Dermis microvascular lymphatic vessel endothelial cell (primary cell): ENCODE measurements at regions not wholly inside any gene's neighbourhood (a gene's known extent, or its start where the extent isn't known, plus 50 kb on each side); places are given as distances from the start of the nearest gene placed in this dataset.
"Not testable (repeated sequence)": the region's sequence is repeated elsewhere in the genome, so short reads cannot be mapped to it uniquely, and the experiment has no call there.

Experiments used
- DNase-seq, 2 donors: peaks; one replicate each; pipeline versions ENCODE4 v3.0.0 to v3.0.0-alpha.2; 2010; ENCODE audit warnings: low read depth in 2 of 2

DNA sequence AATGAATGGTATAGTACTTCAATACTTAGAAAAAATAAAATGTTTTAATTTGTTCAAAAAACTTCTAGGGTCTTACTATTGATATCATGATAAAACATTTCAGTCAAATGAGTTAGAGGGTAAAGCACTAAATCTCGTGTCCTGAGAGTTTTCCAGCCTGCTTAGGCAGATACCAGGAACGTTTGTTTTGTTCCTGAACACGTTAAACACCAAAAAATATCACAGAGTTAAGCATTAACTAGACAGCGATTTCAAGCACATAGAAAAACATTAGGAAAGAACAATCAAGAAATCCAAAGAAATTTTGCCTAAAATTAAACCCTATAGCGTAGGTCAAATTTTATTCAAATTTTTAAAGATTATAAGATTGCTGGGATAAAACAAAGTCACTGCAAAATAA is 204.6 kb upstream of the AGR3 start:
- DNase-seq = no peak

DNA sequence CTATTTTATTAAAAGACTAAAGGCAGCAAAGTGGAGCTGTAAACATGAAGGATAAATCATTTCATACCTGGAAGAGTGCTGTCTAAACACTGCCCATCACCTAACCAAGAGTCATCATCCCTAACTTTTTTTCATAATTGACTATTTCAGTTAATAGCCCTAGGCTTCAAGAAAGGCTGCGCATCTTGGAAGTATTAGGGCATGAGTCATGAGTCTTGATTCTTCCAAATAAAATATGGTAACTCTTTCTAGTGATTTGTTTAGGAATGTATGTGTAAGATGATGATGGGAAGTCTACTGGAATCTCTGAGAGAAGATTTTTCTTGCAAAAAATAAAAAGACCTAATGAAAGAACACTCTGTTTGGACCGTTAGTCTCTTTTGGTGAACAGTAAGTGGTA is 207.7 kb upstream of the AHR start:
- no peak for DNase-seq

DNA sequence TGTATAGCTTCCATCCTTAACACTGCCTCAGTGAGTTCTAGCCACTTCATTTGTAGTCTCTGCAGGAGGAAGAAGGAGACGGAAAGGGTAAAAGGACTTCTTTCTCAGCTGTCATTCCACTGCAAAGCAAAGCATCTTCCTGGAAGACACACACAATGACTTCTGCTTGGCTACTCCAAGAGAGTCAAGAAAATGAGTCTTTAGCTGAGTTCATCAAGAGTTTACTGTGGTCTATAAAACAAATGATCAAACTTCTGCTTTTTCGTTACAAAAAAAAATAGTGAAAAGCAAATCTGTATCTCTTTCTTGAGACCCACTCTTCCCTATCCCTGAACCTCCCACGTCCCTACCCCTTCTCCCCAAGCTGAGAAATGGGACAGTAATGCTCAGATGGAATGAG is 205.0 kb upstream of the AHR start:
- no peak for DNase-seq

DNA sequence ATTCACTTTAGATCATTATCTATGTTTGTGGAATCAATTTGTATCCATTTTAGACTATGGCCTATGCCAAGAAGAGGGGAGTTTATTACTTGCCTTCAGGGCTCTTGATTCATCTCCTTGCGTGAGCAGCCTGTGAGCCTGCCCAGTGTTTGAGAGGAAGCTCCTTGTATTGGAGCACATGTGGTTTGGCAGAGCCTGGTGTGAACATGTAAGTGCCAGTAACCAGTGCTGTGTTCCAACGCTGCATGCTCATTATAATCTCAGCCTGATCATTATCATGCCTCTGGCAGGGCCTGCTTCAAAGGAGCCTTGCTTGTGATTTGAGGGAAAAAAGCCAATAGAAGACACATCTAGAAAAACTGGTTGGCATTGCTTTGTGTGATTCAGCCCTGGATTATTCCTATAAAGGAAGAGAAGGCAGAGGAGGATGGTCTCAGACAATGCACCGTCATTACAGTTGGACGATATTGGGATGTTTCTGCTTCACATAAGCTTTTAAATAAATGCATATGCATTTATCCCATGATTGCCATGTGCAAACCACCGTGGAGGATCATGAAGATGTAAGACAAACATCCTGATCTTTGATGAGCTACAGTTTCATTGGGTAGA is 203.4 kb upstream of the AHR start:
- no peak for DNase-seq

DNA sequence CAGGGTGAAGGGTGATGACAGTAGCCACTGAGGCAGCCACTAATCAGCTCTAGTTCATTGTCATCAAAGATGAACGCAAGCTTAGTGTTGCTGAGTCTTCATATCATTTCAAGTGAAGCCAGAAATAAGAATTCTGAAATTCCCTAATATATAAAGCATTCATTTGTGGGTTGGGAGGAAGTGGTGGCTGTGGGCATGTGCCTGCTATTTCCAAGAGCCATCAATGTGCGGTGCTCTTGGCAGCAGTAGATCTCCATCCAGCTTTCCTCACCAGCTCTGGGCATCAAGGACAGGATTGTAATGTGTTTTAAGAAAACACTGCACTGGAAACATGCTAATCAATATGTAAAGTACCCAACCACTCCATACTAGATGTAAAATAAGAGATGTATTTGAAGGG is 202.5 kb upstream of the AHR start:
- DNase-seq = no peak

DNA sequence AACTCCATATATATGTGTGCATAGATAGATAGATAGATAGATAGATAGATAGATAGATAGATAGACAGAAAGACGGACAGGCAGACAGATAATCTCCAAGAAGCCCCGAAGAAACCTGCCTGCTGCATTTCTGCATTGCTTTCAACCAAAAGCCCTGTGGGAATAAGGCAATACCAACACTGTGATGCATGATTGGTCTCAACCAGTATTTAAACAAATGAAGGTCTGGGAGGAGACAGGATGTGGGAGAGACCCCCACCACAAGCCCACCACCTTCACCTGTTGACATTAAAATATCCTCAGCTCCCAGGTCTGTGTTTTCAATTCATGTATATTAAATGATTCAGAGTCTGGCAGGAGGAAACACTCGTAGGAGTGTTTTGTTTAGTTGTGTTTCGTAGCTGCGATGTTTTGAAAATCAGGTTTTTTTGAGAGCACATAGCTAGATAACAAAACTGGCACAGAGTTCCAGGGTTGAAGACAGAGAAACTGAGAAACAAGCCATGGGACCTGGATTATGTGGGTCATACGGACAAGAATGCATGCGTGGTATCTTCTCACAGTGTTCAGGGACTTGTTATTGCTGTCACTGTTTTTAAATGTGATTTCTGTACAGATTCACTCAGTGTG is 200.7 kb upstream of the AHR start:
- DNase-seq = no peak

DNA sequence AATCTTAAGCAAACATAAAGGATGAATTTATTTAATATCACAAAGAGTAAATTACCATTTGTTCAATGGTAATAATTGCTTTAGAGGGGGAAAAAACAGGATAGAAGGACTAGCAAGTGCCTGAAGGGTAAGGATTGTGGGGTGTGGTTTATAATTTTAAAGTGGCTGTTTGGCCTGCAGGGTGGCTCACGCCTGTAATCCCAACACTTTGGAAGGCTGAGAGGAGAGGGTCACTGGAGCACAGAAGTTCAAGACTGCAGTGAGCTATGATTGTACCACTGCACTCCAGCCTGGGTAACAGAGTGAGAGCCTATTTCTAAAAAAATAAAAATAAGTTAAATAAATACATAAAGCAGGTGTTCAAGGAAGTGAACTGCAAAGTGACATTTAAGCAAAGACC is 199.9 kb upstream of the AHR start:
- no peak for DNase-seq

DNA sequence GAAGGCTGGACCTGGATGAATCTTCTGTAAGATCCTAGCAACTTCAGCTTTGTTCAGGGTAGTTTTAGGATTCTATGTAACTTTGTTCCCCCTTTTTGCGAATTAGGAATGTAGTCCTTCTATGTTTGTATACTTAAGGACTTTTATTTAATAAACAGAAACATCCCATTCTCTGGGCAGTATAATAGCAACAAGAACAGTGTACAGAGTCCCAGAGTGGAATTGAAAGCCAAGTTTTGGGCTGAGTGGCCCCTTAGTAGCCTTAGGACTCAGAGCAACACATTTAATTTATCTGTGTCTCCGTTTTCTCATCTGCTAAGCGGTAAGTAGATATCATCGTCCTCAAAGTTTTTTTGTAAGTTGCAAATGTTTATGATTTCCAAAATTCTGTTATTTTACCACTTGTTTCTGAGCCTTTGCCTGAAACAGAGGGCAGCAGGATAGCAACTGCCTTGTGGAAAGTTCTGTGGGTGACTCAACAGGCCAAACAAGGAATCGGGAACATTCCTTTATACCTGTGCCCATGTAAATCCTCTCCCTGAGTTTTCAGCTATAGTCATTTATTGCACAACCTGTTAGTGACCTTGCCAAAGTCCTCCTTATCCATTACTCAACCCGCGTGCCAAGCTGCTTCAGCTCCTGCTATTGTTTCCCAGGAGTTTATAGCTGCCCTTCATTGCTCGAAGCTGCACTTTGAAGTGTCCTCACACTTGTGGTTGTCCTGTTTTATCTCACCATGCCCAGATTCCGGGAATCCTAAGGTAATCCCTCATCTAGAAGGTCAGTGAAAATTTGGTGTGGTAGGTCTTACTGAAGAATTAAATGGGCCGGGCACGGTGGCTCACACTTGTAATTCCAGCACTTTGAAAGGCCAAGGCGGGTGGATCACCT is 199.1 kb upstream of the AHR start:
- DNase-seq = no peak

DNA sequence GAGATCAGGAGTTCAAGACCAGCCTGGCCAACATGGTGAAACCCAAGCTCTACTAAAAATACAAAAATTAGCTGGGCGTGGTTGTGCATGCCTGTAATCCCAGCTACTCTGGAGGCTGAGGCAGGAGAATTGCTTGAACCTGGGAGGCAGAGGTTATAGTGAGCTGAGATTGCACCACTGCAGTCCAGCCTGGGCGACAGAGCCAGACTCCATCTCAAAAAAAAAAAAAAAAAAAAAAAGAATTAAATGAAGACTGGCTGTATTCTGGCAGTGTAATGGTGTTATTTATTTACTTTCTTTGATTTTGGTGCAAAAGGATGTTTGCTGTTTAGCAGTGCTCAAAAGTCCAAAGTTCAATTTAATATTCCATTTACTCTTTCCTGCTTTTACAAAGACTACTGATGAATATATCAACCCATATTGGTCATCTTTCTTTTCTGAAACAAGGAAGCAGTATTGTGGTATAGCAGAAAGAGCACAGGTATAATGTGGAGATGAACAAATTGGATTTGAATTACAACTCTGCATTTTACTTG is 198.4 kb upstream of the AHR start:
- DNase-seq = not testable (repeated sequence)

DNA sequence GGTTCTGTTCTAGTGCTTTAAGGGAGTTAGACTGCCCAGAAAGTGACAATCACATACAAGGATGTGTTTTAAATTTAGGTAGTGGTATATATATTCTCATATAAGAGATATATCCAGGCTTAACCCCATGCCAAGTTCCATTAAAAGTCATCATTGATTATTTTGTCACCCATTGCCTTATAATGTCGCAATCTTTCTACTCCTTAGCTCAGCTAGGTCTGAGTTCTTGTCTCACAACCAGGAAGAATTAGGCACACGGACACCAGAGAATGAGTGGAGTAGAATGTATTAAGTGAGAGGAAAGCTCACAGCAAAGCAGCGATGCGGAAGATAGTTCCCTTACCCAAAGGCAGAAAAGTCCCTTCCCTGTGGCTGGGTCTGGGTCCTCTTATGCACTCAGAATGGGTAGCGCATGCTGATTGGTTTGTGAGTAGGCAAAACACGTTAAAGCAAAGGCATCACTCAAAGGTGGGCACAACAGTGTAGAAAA is 197.2 kb upstream of the AHR start:
- DNase-seq = no peak

DNA sequence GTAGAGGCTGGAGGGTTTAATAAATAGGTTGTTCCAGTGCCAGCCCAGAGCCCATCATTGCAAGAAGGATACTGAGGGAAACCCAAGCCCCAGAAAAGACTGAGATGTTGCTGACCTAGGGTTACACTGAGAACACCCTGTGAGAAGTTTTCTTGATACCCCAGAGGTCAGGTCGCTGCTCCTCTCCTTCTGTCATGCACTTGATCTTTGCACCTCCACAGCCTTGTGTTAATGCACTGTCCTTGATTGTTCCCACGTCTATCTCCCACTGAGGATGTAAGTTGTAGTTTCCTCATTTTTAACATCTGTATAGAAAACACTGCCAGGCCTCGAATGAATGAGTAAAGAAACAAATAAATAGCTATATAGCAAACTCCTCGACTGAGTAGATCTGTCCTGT is 195.3 kb upstream of the AHR start:
- no peak for DNase-seq

DNA sequence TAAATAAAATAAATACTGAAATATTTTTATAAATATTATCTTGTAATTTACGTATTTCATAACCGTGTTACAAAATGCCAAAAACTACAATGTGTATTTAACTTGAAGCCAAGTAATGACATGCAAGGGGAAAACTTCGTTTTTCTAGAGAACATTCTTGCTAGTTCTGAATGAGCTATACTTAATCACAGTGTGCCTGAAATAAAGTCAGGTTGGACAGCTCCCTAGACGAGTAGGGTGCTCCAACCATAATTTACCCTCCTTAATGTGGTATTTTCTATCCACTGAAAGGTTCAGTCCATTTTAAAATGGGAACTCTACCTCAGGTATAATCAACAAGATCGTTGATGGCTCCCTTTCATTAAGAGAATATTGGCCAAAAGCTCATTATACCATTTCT is 194.5 kb upstream of the AHR start:
- DNase-seq = no peak

DNA sequence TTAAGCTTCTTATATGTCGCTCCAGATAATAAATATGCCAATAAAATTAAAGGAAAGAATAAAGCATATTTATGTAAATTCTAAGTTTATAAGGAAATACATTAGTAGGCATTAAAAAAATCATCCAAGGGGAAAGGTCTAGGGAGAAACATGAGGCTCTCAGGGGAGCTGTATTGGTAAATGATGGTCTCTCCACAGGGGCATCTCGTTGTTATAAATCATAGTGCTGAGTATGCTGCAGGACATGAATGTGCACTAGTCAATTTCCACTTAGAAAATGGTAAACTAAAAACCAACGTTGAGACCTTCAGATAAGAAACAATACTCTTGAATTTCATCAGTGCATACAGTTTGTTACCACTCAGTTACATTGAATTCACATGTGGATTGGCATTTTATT is 194.0 kb upstream of the AHR start:
- DNase-seq = no peak

DNA sequence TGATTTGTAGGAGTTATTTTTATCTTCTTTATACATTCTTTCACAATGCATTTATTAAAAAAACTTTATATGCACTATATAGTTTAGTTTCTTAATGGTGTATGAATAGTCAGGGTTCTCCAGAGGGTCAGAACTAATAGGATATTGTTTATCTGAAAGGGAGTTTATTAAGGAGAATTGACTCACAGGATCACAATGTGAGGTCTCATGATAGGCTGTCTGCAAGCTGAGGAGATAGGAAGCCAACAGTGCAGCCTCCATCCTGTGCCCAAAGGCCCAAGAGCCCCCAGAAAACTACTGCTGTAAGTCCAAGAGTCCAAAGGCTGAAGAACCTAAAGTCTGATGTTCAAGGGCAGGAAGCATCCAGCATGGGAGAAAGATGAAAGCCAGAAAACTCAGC is 192.8 kb upstream of the AHR start:
- DNase-seq = no peak

DNA sequence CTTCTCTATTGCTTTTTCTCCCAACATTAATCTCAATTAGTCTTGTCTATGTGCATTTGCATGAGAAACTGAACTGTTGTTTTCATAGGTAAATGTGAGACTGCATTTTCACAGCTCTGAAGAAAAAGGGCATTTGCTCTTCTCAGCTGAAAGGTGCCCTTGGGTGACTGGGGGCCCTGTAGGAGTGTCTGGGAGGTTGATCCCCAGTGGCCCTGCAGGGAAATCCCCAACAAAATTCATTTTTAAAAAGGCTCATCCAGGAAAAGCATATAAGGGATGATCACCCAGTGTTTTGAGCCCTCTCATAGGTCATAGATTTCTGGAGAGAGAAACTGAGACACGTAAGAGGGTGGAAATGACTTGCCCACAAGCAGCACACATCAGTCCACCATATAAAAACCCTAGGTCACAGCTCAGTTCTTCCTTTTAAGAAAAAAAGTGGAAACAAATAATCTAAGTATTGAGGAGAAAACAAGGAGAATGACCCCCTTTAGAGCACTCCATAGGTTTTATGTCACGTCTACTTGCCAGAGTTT is 190.3 kb upstream of the AHR start:
- DNase-seq = no peak

DNA sequence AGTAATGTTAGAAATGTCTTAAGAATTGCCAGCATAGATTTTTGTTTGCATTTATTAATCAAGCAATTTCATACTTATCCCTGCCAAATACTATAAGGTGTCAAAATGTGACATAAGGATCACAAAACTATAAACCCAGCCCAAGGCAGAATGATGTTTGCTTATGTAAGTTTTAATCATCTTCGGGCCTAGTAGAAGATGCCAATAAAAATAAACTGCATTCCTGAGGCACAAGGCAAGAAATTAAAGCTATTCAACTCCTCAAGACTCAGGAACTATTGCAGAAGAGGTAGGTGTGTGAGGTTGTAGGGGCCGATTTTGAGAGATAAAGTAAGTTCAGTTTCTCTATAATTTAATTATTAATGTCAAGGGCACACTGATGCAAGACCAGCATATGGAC is 189.4 kb upstream of the AHR start:
- DNase-seq = peak in 1 of 2 donors; percentile 14

DNA sequence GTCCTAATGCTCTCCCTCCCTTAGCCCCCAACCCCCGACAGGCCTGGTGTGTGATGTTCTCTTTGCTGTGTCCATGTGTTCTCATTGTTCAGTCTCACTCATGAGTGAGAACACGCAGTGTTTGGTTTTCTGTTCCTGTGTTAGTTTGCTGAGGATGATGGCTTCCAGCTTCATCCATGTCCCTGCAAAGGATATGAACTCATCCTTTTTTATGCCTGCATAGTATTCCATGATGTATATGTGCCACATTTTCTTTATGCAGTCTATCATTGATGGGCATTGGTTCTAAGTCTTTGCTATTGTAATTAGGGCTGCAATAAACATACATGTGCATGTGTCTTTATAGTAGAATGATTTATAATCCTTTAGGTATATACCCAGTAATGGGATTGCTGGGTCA is 184.7 kb upstream of the AHR start:
- DNase-seq = not testable (repeated sequence)

DNA sequence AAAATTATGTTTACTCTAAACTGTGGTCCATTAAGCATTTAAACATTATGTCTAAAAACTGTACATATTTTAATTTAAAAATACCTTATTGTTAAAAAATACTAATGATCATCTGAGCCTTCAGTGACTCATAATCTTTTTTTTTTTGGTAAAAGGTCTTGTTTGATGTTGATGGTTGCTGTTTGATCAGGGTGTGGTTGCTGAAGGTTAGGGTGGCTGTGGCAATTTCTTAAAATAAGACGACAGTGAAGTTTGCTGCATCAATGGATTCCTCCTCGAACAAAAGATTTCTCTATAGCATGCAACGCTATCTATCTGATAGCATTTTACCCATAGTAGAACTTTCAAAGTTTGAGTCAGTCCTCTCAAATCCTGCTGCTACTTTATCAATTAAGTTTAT is 180.0 kb upstream of the AHR start:
- DNase-seq = no peak

DNA sequence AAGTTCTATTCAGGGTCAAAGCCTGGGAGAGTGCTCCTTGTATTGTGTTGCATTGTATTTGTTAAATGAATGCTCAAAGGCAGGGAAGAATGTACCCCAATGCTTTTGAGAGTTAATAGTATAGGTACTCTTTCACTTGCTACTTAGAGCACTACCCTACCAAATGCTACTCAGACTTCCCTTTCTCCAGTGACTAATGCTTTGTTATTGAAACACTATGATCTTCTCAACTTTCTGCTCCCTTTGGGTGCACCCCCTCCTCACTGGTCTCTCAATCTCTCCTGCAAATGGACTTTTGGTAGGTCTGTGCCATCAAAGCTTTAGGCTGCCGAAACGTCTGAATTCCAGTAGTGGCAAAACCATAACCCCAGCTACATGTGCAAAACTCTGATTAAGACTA is 177.7 kb upstream of the AHR start:
- peak in 1 of 2 donors; percentile 8 for DNase-seq

DNA sequence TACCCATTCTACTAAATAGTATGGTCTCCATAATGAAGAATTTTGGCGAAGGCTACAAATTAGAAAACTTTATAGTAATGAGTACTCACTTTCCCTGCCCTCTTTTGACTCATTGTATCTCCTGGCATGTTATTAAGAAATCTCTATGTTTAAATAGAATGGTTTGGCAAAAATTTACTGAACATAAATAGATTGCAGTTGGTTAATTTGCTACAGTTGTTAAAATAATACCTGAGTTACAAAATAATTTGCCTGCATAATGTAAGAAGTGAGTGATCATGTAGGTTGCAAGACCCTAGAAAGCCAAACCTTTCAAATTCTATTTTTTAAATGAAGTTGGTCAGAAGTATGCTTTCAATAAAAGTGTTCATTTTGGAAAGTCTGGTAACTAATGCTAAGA is 176.8 kb upstream of the AHR start:
- no peak for DNase-seq

DNA sequence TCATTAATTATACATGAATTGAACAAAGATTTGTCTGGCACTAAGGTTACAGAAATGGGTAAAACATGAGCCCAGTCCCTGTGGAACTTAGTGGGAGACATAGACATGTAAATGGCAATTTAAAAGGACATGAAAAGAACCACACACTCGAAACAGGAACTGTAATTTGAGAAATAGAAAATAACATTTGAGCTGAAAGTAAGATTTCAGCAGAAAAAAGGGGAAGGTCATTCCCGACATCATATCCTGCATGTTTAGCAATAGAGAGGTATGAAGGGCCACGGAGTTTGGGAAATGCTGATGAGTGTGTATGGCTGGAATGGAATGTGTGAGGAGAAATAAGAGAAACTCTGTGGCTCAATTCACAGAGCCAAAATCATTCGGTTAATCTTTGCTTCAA is 175.4 kb upstream of the AHR start:
- no peak for DNase-seq
